GM19351 (cell line): ENCODE measurements at regions not wholly inside any gene's neighbourhood (a gene's known extent, or its start where the extent isn't known, plus 50 kb on each side); places are given as distances from the start of the nearest gene placed in this dataset.

ENCODE experiments used
- ATAC-seq: cut with Tn5 transposase; IDR thresholded peaks from one replicate; pipeline ENCODE4 v1.9.1; 2021; ENCODE audit warnings: mild to moderate bottlenecking, moderate library complexity; ENCODE audit not compliant: unreplicated experiment

DNA sequence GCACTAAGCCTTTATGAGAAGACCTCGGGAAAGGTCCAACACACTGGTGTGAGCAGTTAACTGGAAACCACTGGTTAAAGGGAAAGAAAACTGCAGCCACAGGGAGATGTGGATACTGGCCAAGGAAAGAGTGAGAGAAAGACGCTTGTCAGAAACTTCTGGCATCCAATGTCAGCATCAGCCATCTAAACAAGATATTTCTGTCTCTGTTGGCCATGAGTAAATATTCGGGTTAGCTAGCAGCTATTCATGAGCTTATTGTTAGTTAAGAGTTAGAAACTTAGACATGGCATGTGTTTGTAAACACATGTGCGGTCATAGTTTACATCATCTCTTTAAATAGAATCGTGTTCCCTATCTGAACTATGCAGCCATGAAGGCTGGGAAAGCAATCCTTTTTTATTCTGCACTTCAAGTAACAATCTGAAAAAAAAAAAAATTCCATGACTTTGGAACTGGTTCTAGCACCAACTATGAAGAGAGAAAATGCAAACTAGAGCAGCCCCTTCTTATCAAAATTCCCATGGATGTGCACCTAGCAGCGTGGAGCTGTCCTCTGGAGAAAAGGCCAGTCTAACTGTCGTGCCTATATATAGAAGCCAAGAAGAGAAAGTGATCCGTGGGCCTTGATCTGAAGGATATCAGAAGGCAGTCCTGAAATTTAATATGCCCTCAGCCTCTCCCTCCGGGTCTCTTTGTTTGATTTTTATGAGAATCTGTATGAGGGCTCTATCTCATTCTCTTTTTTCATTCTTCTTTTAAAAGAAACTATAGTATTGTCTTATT is 84.0 kb upstream of the RFX8 start:
- ATAC-seq = no peak

DNA sequence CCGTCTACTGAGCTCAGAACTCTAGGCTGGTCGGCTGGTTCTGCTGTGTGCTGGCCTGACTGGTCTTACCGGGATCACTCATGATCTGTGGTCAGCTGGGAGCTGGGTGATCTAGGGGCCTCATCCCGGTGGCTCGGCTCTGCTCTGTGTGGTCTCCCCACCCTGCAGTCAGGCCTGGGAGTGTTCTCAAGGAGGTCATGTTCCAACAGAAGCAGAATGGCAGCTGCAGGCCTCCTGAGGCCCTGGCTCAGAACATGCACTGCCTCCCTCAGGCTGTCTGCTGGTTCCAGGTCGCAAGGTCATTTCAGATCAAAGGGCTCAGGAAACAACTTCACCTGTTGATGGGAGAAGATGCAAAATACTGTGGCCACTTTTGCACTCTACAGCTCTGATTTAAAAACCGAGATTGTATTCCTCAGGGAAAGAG is 81.1 kb upstream of the RFX8 start:
- no peak for ATAC-seq

DNA sequence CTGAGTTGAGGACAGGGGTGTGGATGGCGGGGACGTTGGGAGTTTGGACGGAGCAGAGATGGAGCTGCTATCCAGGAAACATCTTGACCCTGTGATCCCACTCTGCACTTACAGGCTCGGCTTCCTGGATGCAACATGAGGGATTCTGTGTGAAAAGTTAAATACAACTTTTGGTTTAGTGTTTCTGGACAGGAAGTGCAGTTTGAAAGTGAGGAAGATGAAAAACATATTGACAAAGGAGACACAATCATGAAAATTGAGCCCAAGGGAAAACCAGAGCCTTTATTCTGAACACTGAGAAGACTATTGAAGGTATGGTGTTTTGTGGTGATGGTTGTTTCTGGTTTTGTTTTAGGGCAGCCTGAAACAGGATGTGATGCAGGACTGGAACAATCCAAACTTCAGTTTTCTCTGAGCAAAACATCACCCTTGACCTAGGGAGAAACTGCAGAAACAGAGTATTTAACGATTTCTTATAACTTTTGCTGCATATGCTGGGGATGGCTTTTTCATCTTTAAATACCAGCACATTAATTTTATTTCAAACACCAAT is 76.5 kb upstream of the RFX8 start:
- no peak for ATAC-seq

- ATAC-seq = no peak
These were observed 75.6 kb upstream of the RFX8 start for GRCh38 chr2:101550555-101550954.

DNA sequence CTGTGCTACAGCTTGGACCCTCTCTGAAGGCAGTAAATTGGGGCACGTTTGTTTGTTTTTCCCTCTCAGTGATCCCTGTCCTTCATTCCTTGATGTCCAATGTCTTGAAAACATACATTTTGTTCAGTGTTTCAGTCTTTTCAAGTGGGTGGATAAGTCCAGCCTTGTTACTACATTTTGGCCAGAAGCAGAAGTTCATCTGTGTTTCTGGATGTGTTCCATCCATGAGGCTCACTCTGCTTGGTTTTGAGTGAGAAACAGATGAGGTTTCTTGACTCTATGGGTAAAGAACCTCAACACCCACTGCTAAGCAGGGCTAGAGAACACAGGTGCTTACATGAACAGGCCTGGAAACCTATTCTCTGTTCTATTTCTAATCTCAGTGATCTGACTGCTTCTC is 74.5 kb upstream of the RFX8 start:
- ATAC-seq = no peak

- no peak for ATAC-seq
These were observed 71.6 kb upstream of the RFX8 start for GRCh38 chr2:101546376-101547058.

DNA sequence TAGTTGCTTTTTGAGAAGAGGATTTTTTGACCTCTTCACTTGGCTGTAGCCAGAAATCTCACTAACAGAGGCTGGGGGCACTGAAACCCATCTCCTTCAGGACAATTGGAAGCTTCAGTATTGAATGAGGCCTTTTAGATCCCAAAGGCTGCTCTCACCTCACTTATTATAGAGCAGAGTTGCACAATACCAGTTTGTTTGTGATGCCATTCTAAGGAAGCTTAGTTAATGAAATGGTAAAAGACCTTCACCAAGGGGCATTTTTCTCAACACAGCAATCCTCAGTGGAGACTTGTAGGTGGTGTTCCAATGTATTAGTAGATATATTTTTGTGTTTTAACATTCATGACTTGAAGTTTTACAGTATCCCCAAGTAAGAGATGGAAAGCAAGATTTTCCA is 71.0 kb upstream of the RFX8 start:
- ATAC-seq = no peak

GRCh38 chr2:101540518-101540917 is 65.6 kb upstream of the RFX8 start:
- no peak for ATAC-seq

DNA sequence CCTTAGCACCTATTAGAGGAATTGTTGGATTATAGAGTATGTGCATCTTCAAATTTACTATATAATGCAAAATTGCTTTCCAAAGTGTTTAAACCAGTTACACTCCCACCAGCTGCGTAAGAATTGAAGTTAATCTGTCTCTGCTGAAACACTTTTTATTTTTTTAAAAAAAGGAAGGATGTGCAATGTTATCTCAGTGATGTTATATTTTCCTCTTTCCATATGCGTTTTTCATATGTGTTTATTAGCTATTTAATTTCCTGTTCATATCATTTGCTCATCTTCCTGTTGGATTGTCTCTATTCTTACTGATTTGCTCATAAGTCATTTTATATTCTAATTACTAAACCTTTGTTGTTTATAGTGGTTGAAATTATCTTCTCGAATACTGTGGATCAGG is 63.2 kb upstream of the RFX8 start:
- no peak for ATAC-seq

DNA sequence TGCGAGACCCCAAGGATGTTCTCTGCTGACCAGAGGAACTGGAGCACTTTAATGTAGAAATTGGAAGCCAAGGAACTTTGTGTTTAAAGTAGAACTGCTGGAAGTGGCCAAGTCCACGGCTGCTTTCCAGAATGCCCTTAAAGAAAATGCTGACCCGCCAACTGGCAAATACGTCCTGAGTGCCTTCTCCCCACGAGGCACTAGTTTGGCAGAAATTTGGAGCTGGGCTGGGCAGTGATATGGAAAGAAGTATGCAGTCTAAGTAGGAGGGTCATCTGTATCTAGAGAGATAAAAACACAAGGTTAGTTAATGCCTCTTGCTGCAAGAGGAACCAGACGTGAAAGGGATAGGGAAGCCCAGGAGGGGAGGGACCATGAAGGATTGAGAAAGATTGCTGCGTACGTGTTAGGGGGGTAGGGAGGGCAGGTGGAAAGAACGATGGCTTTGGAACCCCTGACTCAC is 59.3 kb upstream of the RFX8 start:
- ATAC-seq = no peak

- no peak for ATAC-seq
These were observed 58.7 kb upstream of the RFX8 start for GRCh38 chr2:101533561-101534148.

- ATAC-seq = no peak
These were observed 53.6 kb upstream of the RFX8 start for GRCh38 chr2:101528501-101528900.

GRCh38 chr2:101524806-101525430 is 50.0 kb upstream of the RFX8 start:
- ATAC-seq = no peak
